Ectodermal cell (in vitro differentiated cells): ENCODE measurements at regions not wholly inside any gene's neighbourhood (a gene's known extent, or its start where the extent isn't known, plus 50 kb on each side); places are given as distances from the start of the nearest gene placed in this dataset.

Experiments
- H3K27ac ChIP-seq: 2 replicates; pipeline ENCODE4 v1.7.0; 2013; ENCODE audit warnings: mild to moderate bottlenecking, low read depth, low read length; ENCODE audit not compliant: insufficient read depth, poor library complexity, severe bottlenecking
- H3K27me3 ChIP-seq: 2 replicates; pipeline ENCODE4 v1.7.0; 2013; ENCODE audit warnings: mild to moderate bottlenecking, low read length; ENCODE audit not compliant: insufficient read depth, control insufficient read depth, poor library complexity, severe bottlenecking
- H3K36me3 ChIP-seq: one replicate; pipeline ENCODE4 v1.7.0; 2013; ENCODE audit warnings: low read length; ENCODE audit not compliant: control insufficient read depth, insufficient read depth
- H3K4me1 ChIP-seq: one replicate; pipeline ENCODE4 v1.7.0; 2013; ENCODE audit warnings: low read length; ENCODE audit not compliant: control insufficient read depth, insufficient read depth
- H3K4me3 ChIP-seq: 2 replicates; pipeline ENCODE4 v1.7.0; 2013; ENCODE audit warnings: low read depth, low read length, control low read depth; ENCODE audit not compliant: insufficient read depth
- H3K9me3 ChIP-seq: 2 replicates; pipeline ENCODE4 v1.7.0; 2013; ENCODE audit warnings: mild to moderate bottlenecking, low read length, moderate library complexity; ENCODE audit not compliant: control insufficient read depth
- WGBS, 2 experiments: methylation state at CpG; one replicate each; pipeline ENCODE4 v1.1.7; 2013; ENCODE audit warnings: missing lambda C conversion rate in 2 of 2; 5-methylcytosine and 5-hydroxymethylcytosine counted together

DNA sequence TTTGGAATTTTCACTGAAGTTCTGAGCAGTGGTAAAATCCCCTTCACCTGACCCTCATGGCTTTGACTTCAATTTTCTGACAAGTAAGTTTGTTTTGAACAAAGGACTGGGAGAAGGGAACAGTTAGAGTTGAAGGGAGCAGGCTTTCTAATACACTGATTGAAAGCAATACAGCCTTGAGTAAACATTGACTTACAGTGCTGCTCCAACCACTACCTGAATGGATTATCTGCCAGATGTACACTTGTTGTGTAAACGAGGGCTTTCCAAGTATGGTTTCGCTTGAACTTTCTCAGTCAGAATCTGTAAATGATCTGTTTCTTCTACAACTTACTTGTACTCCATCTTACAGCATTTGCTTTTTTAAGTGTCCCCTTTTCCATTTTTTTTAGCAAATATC is 1414.9 kb upstream of the NUDT12 start:
- H3K36me3 ChIP-seq = no peaks in the 10 kb centered on the region
- no peak overlapping the region for H3K4me3 ChIP-seq
- no peaks in the 10 kb centered on the region for H3K27me3 ChIP-seq
- 81 to 91% methylated on average over 2 of the region's 2 CpGs for WGBS, 2 experiments
- H3K4me1 ChIP-seq = no peaks in the 10 kb centered on the region
- H3K27ac ChIP-seq = no peak overlapping the region
- no peaks in the 10 kb centered on the region for H3K9me3 ChIP-seq

DNA sequence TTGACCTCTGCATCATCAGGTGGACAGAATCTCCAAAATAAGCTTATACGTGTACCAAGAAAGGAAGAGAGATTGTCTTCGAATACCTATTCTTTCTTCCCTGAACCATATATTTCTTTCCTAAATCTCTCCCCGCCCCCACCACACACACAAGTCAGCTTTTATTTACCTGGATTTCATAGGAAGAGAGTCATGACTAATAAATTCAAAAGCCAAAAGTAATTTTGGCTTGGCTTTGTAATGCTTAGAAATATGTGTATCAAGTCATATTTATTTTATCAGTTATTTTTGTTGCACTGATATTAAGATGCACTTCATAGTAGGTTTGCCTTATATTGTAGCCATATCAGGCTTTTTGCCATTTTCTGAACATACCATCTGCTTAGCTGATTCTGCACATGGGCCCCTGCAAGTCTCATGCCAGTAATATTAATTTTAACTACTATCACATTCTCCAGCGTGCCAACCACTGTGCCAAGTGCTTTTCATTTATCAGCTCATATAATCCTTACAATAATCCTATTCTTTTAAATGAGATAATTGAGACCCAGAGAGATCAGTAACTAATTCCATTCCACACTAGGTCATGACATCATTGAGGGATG is 1405.3 kb upstream of the NUDT12 start:
- no peaks in the 10 kb centered on the region for H3K9me3 ChIP-seq
- no peak overlapping the region for H3K27ac ChIP-seq
- no peaks in the 10 kb centered on the region for H3K4me1 ChIP-seq
- no peak overlapping the region for H3K4me3 ChIP-seq
- WGBS, 2 experiments = 81 to 95% methylated on average over 2 to 4 of the region's 4 CpGs
- no peaks in the 10 kb centered on the region for H3K27me3 ChIP-seq
- H3K36me3 ChIP-seq = no peaks in the 10 kb centered on the region

DNA sequence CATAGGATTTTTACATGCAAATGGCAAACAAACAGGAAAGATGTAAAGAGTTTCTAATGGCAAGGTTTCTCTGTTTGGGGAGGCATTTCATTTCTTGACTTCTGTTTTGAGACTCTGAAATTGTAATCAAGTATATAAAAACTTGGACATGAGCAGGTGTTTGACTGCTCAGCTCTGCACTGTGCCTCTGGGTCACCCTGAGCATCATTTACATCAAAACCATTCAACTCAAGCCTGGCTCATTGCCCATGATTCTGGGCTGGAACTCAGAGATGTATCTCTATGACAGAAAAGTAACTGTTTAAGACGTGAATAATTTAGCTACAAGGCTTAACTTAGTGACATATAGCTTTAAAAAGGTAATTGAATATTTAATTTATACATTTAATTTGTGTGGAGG is 1402.4 kb upstream of the NUDT12 start:
- Histone ChIP-seq H3K9me3 (no peaks in the 10 kb centered on the region), H3K27me3 (no peaks in the 10 kb centered on the region), H3K4me3 (no peak overlapping the region), H3K4me1 (no peaks in the 10 kb centered on the region), H3K27ac (no peak overlapping the region), H3K36me3 (no peaks in the 10 kb centered on the region)
- WGBS, 2 experiments = no CpG with 5 or more reads among the region's 1 CpG

DNA sequence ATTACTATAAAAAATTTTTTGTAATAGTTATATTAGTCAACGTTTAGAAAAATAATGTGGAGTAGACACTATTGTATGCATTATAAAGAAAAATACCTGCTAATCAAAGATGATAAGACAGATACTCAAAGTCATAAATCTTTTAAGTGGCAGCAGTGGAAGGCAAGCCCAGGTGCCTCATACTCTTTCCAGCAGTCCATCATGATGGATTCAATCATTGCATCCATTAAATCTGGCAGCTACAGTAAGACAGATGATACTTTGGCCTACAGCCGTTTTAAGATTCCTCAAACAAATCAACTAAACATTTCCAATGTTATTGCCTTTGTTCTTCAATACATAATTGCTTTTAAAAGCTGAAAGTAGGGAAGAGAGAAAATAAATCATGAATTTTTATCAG is 1392.9 kb upstream of the NUDT12 start:
- H3K36me3 ChIP-seq = no peaks in the 10 kb centered on the region
- H3K4me3 ChIP-seq = no peak overlapping the region
- no peaks in the 10 kb centered on the region for H3K9me3 ChIP-seq
- no peaks in the 10 kb centered on the region for H3K27me3 ChIP-seq
- 100% methylated on average over 1 to 2 of the region's 2 CpGs for WGBS, 2 experiments
- no peak overlapping the region for H3K27ac ChIP-seq
- H3K4me1 ChIP-seq = no peaks in the 10 kb centered on the region

DNA sequence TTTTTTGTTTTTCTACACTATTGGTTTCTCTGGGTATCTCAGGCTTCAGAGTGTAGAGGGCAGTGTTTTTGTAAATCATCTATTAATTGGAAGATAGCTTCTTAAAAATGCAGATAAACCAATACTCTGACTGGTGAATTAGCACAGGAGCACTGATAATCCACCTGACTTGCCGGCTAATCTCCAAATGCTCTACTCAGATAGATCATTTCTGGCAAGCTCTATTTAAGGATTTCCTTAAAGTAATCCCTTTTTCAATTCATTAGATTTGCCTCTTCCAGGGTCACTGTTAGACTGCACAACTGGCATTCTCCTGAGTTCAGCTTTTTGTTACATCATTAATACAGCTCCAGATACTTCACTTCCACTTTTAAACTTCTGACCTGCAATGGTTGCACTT is 1390.3 kb upstream of the NUDT12 start:
- no peaks in the 10 kb centered on the region for H3K9me3 ChIP-seq
- no peak overlapping the region for H3K27ac ChIP-seq
- H3K4me3 ChIP-seq = no peak overlapping the region
- H3K27me3 ChIP-seq = no peaks in the 10 kb centered on the region
- 93 to 94% methylated on average over 1 of the region's 1 CpG for WGBS, 2 experiments
- no peaks in the 10 kb centered on the region for H3K36me3 ChIP-seq
- H3K4me1 ChIP-seq = no peaks in the 10 kb centered on the region

DNA sequence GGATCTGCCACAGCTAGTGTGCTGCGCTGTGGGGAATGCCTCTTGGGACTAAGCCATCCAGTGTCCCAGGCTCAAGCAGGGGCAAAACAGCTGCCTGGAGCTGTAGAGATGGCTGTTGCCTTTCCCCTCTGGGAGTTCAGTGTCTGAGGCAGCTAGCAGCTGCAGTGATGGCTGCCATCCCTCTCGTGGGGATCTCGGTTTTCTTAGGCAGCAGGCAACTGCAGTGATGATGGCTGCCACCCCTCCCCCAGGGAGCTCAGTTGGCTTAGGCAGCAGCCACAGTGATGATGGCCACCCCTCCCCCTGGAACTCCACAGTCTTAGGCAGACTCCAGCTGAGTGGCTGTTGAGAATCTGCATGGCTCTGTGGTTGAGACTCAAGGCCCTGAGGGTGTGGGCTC is 1389.2 kb upstream of the NUDT12 start:
- Histone ChIP-seq H3K27ac (no peak overlapping the region), H3K36me3 (no peaks in the 10 kb centered on the region), H3K27me3 (no peaks in the 10 kb centered on the region), H3K4me3 (no peak overlapping the region), H3K4me1 (no peaks in the 10 kb centered on the region), H3K9me3 (no peaks in the 10 kb centered on the region)
- 86 to 89% methylated on average over 3 of the region's 3 CpGs for whole genome bisulfite sequencing, 2 experiments

DNA sequence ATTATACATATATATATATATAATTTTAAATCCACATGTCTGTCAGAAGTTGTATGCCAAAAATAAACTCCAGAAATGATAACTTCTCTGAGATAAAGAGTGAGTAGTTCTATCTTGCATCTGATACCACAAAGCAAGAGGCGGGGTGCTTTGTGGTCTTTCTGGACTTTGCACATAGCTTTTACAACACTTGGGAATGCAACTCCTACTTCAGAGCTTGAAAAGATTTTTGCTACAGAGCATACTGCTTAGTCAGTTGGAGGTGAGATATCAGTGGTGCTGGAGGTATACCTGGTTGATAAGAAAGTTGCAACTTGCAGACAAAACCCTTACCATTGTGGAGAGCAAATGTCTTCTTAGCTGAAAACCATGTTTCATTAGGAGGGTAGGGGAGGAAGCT is 1384.5 kb upstream of the NUDT12 start:
- Histone ChIP-seq H3K36me3 (no peaks in the 10 kb centered on the region), H3K9me3 (no peaks in the 10 kb centered on the region), H3K27me3 (no peaks in the 10 kb centered on the region), H3K27ac (no peak overlapping the region), H3K4me3 (no peak overlapping the region), H3K4me1 (peaks cover 6% of the 10 kb centered on the region)
- WGBS, 2 experiments = 100% methylated on average over 1 of the region's 1 CpG

DNA sequence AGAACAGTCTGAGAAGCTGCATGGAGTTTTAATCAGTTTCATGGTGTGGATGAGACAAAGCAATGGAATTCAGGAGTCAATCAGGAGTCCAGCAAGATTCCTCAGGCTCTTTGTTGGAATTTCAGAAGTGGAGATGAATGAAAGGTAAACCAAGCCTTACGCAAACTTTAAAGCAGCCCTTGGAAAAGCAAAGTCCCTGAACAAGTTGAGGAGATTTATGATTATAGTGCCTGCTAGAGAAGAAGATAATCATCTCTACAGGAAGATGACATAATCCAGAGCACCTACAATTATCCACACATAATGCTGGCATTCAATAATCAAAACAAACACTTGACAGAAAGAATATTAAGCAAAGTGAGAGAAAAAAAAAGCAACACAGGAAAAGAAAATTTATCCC is 1380.1 kb upstream of the NUDT12 start:
- no peak overlapping the region for H3K27ac ChIP-seq
- 89 to 94% methylated on average over 1 of the region's 1 CpG for WGBS, 2 experiments
- no peaks in the 10 kb centered on the region for H3K9me3 ChIP-seq

DNA sequence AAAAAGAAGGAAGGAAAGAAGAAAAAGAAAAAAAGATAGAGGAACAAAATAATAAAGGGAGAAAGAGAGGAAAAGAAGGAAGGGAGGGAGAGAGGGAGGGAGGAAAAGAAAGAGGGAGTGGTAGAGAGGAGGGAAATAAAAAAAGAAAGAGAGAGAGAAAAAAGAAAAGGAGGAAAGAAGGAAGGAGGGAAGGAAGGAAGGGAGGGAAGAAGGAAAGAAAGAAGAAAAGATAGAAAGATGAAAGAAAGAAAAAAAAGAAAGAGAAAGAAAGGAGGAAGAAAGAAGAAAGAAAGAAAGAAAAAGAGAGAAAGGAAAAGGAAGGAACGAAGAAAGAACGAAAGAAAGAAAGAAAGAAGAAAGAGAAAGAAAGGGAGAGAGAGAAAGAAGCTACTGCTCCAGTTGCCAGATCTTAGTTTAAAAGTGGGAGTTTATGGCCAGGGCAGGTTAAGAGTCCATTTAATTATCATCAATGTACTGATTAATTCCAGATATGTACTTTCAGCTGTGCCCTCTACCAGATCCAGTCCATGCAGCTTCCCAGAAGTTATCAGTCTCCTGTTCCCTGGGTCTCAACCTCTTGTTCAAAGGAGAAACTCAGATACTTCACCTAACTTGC is 1378.5 kb upstream of the NUDT12 start:
- WGBS, 2 experiments = 92 to 97% methylated on average over 2 of the region's 2 CpGs
- Histone ChIP-seq H3K27ac (no peak overlapping the region), H3K27me3 (no peaks in the 10 kb centered on the region), H3K36me3 (no peaks in the 10 kb centered on the region), H3K4me3 (no peak overlapping the region), H3K9me3 (no peaks in the 10 kb centered on the region), H3K4me1 (peaks cover 6% of the 10 kb centered on the region)

More for the DNA sequence above, 1380.1 kb upstream of the NUDT12 start:
- Histone ChIP-seq H3K4me1 (peaks cover 6% of the 10 kb centered on the region), H3K36me3 (no peaks in the 10 kb centered on the region), H3K4me3 (no peak overlapping the region), H3K27me3 (no peaks in the 10 kb centered on the region)

DNA sequence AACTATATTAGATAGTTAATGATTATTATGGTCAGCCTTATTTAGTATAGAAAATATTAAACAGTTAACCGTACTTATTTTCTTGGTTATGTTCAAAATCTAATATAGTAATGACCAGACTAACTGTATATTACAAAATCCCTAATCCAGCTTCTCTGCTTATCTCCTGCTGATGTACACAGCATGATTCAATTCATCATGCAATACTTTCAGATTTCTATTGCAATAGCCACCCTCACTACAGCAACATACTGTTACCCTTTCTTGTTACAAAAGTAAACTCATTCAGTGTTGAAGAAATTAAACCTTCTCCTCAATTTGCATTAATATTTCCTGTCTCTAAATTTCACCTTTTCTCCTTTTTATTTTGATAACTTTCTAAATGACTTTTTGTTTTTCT is 1375.0 kb upstream of the NUDT12 start:
- Histone ChIP-seq H3K4me3 (no peak overlapping the region), H3K36me3 (no peaks in the 10 kb centered on the region), H3K27me3 (no peaks in the 10 kb centered on the region), H3K27ac (no peak overlapping the region), H3K4me1 (peaks cover 4% of the 10 kb centered on the region), H3K9me3 (no peaks in the 10 kb centered on the region)
- no CpG with 5 or more reads among the region's 1 CpG for WGBS, 2 experiments
